Cardiac muscle cell (in vitro differentiated cells and primary cell): ENCODE measurements at regions not wholly inside any gene's neighbourhood (a gene's known extent, or its start where the extent isn't known, plus 50 kb on each side); places are given as distances from the start of the nearest gene placed in this dataset.

Experiments used
- DNase-seq, 2 donors: peaks; one replicate each; pipeline versions ENCODE4 v3.0.0 to v3.0.0-alpha.2; 2010 to 2017; ENCODE audit warnings: low read depth in 1 of 2, low spot score in 1 of 2
- H3K27ac ChIP-seq: fragments of 200-600 bp; sonication (generic); 2 replicates; pipeline ENCODE4 v1.5.1; 2016
- H3K27me3 ChIP-seq: fragments of 200-600 bp; sonication (generic); 2 replicates; pipeline ENCODE4 v1.6.0; 2016; ENCODE audit warnings: control low read depth
- H3K36me3 ChIP-seq: fragments of 200-600 bp; sonication (generic); 2 replicates; pipeline ENCODE4 v1.5.1; 2016; ENCODE audit warnings: control low read depth
- H3K4me1 ChIP-seq: fragments of 200-600 bp; sonication (generic); 2 replicates; pipeline ENCODE4 v1.8.1; 2017; ENCODE audit warnings: low read depth, mild to moderate bottlenecking, mixed run types
- H3K4me3 ChIP-seq: fragments of 200-600 bp; sonication (generic); 2 replicates; pipeline ENCODE4 v1.5.1; 2016; ENCODE audit warnings: mild to moderate bottlenecking
- H3K9me3 ChIP-seq: fragments of 200-600 bp; sonication (generic); 2 replicates; pipeline ENCODE4 v1.5.1; 2017; ENCODE audit warnings: low read depth, mild to moderate bottlenecking, control low read depth
- TF ChIP-seq, protein P1 (sequence below): IDR thresholded peaks from 2 replicates; pipeline ENCODE4 v1.5.1; 2012; ENCODE audit warnings: low read depth, mild to moderate bottlenecking, low read length

GRCh38 chr20:2237059-2237458, 58.7 kb upstream of the TGM3 start:
- H3K27ac ChIP-seq = peak overlapping the region; percentile 55
- peaks cover 7% of the 10 kb centered on the region for H3K4me1 ChIP-seq
- no peaks in the 10 kb centered on the region for H3K36me3 ChIP-seq
- DNase-seq = peak; percentile 3 to 94
- H3K4me3 ChIP-seq = no peak overlapping the region
- H3K27me3 ChIP-seq = no peaks in the 10 kb centered on the region
- TF ChIP-seq, protein P1, sequence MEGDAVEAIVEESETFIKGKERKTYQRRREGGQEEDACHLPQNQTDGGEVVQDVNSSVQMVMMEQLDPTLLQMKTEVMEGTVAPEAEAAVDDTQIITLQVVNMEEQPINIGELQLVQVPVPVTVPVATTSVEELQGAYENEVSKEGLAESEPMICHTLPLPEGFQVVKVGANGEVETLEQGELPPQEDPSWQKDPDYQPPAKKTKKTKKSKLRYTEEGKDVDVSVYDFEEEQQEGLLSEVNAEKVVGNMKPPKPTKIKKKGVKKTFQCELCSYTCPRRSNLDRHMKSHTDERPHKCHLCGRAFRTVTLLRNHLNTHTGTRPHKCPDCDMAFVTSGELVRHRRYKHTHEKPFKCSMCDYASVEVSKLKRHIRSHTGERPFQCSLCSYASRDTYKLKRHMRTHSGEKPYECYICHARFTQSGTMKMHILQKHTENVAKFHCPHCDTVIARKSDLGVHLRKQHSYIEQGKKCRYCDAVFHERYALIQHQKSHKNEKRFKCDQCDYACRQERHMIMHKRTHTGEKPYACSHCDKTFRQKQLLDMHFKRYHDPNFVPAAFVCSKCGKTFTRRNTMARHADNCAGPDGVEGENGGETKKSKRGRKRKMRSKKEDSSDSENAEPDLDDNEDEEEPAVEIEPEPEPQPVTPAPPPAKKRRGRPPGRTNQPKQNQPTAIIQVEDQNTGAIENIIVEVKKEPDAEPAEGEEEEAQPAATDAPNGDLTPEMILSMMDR = peak; percentile 39
- no peaks in the 10 kb centered on the region for H3K9me3 ChIP-seq

- TF ChIP-seq, protein P1 = no peak
- Histone ChIP-seq H3K4me3 (no peak overlapping the region), H3K27ac (no peak overlapping the region), H3K9me3 (no peaks in the 10 kb centered on the region), H3K36me3 (no peaks in the 10 kb centered on the region), H3K4me1 (peaks cover 7% of the 10 kb centered on the region), H3K27me3 (no peaks in the 10 kb centered on the region)
- DNase-seq = no peak
Observed at GRCh38 chr20:2238601-2239000, 57.2 kb upstream of the TGM3 start.

- Histone ChIP-seq H3K4me1 (peaks cover 11% of the 10 kb centered on the region), H3K27ac (no peak overlapping the region), H3K9me3 (no peaks in the 10 kb centered on the region), H3K4me3 (no peak overlapping the region), H3K27me3 (no peaks in the 10 kb centered on the region), H3K36me3 (no peaks in the 10 kb centered on the region)
- TF ChIP-seq, protein P1 = no peak
- DNase-seq = no peak
Observed at GRCh38 chr20:2240835-2241234, 55.0 kb upstream of the TGM3 start.

DNA sequence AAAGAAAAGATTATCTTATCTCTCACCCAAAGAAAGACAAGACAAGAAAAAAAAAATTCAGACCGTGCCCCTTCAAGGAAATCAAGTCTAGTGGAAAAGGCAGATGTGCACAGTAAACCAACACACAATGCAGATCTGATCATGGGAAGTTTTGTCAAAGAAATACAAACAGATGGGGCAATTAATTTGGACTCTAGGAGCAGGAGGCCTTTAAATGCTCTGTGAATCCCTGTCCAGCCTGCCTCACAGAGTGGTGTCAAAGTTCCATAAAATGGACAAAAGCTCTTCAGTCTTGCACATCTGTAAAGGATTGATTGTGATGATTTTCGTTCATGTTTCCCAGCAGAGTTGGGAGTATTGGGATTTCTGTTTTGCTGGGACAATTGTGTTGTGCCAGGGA, 53.1 kb upstream of the TGM3 start:
- H3K36me3 ChIP-seq = no peaks in the 10 kb centered on the region

GRCh38 chr20:2244523-2244922, 51.3 kb upstream of the TGM3 start:
- Histone ChIP-seq H3K36me3 (no peaks in the 10 kb centered on the region), H3K4me1 (peaks cover 9% of the 10 kb centered on the region), H3K27me3 (no peaks in the 10 kb centered on the region), H3K9me3 (no peaks in the 10 kb centered on the region), H3K4me3 (no peak overlapping the region), H3K27ac (no peak overlapping the region)
- TF ChIP-seq, protein P1 = no peak
- DNase-seq = no peak

More for the DNA sequence above, 53.1 kb upstream of the TGM3 start:
- H3K27ac ChIP-seq = no peak overlapping the region
- no peak overlapping the region for H3K4me3 ChIP-seq
- no peaks in the 10 kb centered on the region for H3K9me3 ChIP-seq
- H3K27me3 ChIP-seq = no peaks in the 10 kb centered on the region
- DNase-seq = no peak
- TF ChIP-seq, protein P1 = no peak
- H3K4me1 ChIP-seq = peaks cover 9% of the 10 kb centered on the region

GRCh38 chr20:2244993-2245392, 50.8 kb upstream of the TGM3 start:
- Histone ChIP-seq H3K9me3 (no peaks in the 10 kb centered on the region), H3K4me1 (peaks cover 9% of the 10 kb centered on the region), H3K36me3 (no peaks in the 10 kb centered on the region), H3K27ac (no peak overlapping the region), H3K27me3 (no peaks in the 10 kb centered on the region), H3K4me3 (no peak overlapping the region)
- DNase-seq = peak in 1 of 2 donors; percentile 23
- TF ChIP-seq, protein P1 = no peak
